Transverse colon (tissue), 4 donors: ENCODE measurements at regions not wholly inside any gene's neighbourhood (a gene's known extent, or its start where the extent isn't known, plus 50 kb on each side); places are given as distances from the start of the nearest gene placed in this dataset.

Source experiments
- CTCF ChIP-seq, 5 experiments: fragments of 200-600 bp in 3 of 5; fragments of 450-650 bp in 2 of 5; sonication (generic) in 3 of 5; IDR thresholded peaks; 1 replicate in 2 of 5; 2 replicates in 3 of 5; pipeline ENCODE4 v1.5.1; 2016 to 2017; ENCODE audit warnings: antibody characterized with exemption in 5 of 5, inconsistent platforms in 3 of 5, mild to moderate bottlenecking in 2 of 5, moderate library complexity in 1 of 5
- POLR2AphosphoS5 ChIP-seq, 3 donors: sonication (generic); formaldehyde crosslinking; IDR thresholded peaks; one replicate each; pipeline ENCODE4 v1.6.1; 2016; ENCODE audit warnings: antibody characterized with exemption in 3 of 3

- TF ChIP-seq CTCF (IDR thresholded peaks at IDR 0.05) (no peak), POLR2AphosphoS5 (IDR thresholded peaks at IDR 0.05) (no peak)
Observed at GRCh38 chr20:55614220-55614757, 391.0 kb downstream of the CBLN4 start.
